Central memory CD8-positive, alpha-beta T cell (primary cell): ENCODE measurements at regions not wholly inside any gene's neighbourhood (a gene's known extent, or its start where the extent isn't known, plus 50 kb on each side); places are given as distances from the start of the nearest gene placed in this dataset.

Experiments
- ATAC-seq: fragments of 150-1000 bp; cut with Tn5 transposase; replicated peaks from 2 replicates; pipeline ENCODE4 v1.10.0; 2022; ENCODE audit warnings: mild to moderate bottlenecking, moderate FRiP score, moderate number of reproducible peaks; ENCODE audit not compliant: poor library complexity, severe bottlenecking; ENCODE audit errors: extremely low read depth
- DNase-seq, 2 donors: peaks; one replicate each; pipeline ENCODE4 v3.0.0; 2021; ENCODE audit warnings: low spot score in 2 of 2
- H3K27ac Mint-ChIP-seq: one replicate; pipeline ENCODE4 v1.8.0; 2022; ENCODE audit warnings: low read depth, mild to moderate bottlenecking, moderate library complexity, mixed read lengths
- H3K27me3 Mint-ChIP-seq: one replicate; pipeline ENCODE4 v1.8.0; 2022; ENCODE audit warnings: mixed read lengths
- H3K36me3 Mint-ChIP-seq: one replicate; pipeline ENCODE4 v1.8.0; 2022; ENCODE audit warnings: mild to moderate bottlenecking, moderate library complexity, mixed read lengths; ENCODE audit not compliant: insufficient read depth
- H3K4me1 Mint-ChIP-seq: one replicate; pipeline ENCODE4 v1.8.0; 2022; ENCODE audit warnings: mixed read lengths
- H3K4me3 Mint-ChIP-seq: one replicate; pipeline ENCODE4 v1.8.0; 2022; ENCODE audit warnings: mild to moderate bottlenecking, moderate library complexity, mixed read lengths
- H3K9me3 Mint-ChIP-seq: one replicate; pipeline ENCODE4 v1.8.0; 2022; ENCODE audit warnings: mixed read lengths

GRCh38 chr6:141729146-141729545 lies 403.6 kb upstream of the GJE1 start:
- no peak overlapping the region for H3K4me3 Mint-ChIP-seq
- no peak overlapping the region for H3K27ac Mint-ChIP-seq
- H3K27me3 Mint-ChIP-seq: no peaks in the 10 kb centered on the region
- H3K36me3 Mint-ChIP-seq: no peaks in the 10 kb centered on the region
- DNase-seq: no peak
- H3K4me1 Mint-ChIP-seq: no peaks in the 10 kb centered on the region
- no peaks in the 10 kb centered on the region for H3K9me3 Mint-ChIP-seq
- ATAC-seq: no peak

GRCh38 chr6:141728330-141728729 lies 404.4 kb upstream of the GJE1 start:
- no peaks in the 10 kb centered on the region for H3K9me3 Mint-ChIP-seq
- DNase-seq (no peak), ATAC-seq (no peak)
- no peaks in the 10 kb centered on the region for H3K27me3 Mint-ChIP-seq
- H3K4me1 Mint-ChIP-seq: no peaks in the 10 kb centered on the region
- no peaks in the 10 kb centered on the region for H3K36me3 Mint-ChIP-seq
- H3K27ac Mint-ChIP-seq: peak overlapping the region; percentile 4
- no peak overlapping the region for H3K4me3 Mint-ChIP-seq

GRCh38 chr6:141726248-141726647 lies 406.5 kb upstream of the GJE1 start:
- no peak overlapping the region for H3K27ac Mint-ChIP-seq
- H3K9me3 Mint-ChIP-seq: no peaks in the 10 kb centered on the region
- DNase-seq: no peak
- no peaks in the 10 kb centered on the region for H3K36me3 Mint-ChIP-seq
- no peaks in the 10 kb centered on the region for H3K4me1 Mint-ChIP-seq
- no peak for ATAC-seq
- H3K27me3 Mint-ChIP-seq: no peaks in the 10 kb centered on the region
- no peak overlapping the region for H3K4me3 Mint-ChIP-seq

- H3K4me1 Mint-ChIP-seq: no peaks in the 10 kb centered on the region
- no peaks in the 10 kb centered on the region for H3K27me3 Mint-ChIP-seq
- H3K9me3 Mint-ChIP-seq: no peaks in the 10 kb centered on the region
- H3K36me3 Mint-ChIP-seq: no peaks in the 10 kb centered on the region
- DNase-seq (no peak), ATAC-seq (no peak)
- no peak overlapping the region for H3K4me3 Mint-ChIP-seq
- H3K27ac Mint-ChIP-seq: no peak overlapping the region
These were observed 408.0 kb upstream of the GJE1 start for GRCh38 chr6:141724731-141725130.

GRCh38 chr6:141719476-141719875 lies 413.2 kb upstream of the GJE1 start:
- no peak for DNase-seq
- H3K36me3 Mint-ChIP-seq: no peaks in the 10 kb centered on the region
- peaks cover 8% of the 10 kb centered on the region for H3K27me3 Mint-ChIP-seq

GRCh38 chr6:141705431-141705830 lies 427.3 kb upstream of the GJE1 start:
- Mint-ChIP-seq H3K27me3 (no peaks in the 10 kb centered on the region), H3K27ac (no peak overlapping the region), H3K9me3 (no peaks in the 10 kb centered on the region), H3K4me3 (no peak overlapping the region), H3K4me1 (no peaks in the 10 kb centered on the region), H3K36me3 (no peaks in the 10 kb centered on the region)
- ATAC-seq (no peak), DNase-seq (no peak)

More at GRCh38 chr6:141719476-141719875, 413.2 kb upstream of the GJE1 start:
- no peak for ATAC-seq
- Mint-ChIP-seq H3K4me3 (no peak overlapping the region), H3K9me3 (no peaks in the 10 kb centered on the region), H3K4me1 (no peaks in the 10 kb centered on the region), H3K27ac (no peak overlapping the region)

GRCh38 chr6:141704151-141704550 lies 428.6 kb upstream of the GJE1 start:
- no peaks in the 10 kb centered on the region for H3K36me3 Mint-ChIP-seq
- no peaks in the 10 kb centered on the region for H3K27me3 Mint-ChIP-seq
- no peaks in the 10 kb centered on the region for H3K9me3 Mint-ChIP-seq
- no peak for DNase-seq
- H3K27ac Mint-ChIP-seq: no peak overlapping the region
- no peak for ATAC-seq
- H3K4me1 Mint-ChIP-seq: no peaks in the 10 kb centered on the region
- no peak overlapping the region for H3K4me3 Mint-ChIP-seq

GRCh38 chr6:141701732-141702131 lies 431.0 kb upstream of the GJE1 start:
- Mint-ChIP-seq H3K9me3 (no peaks in the 10 kb centered on the region), H3K4me3 (no peak overlapping the region), H3K27me3 (no peaks in the 10 kb centered on the region), H3K4me1 (no peaks in the 10 kb centered on the region), H3K27ac (no peak overlapping the region), H3K36me3 (no peaks in the 10 kb centered on the region)
- ATAC-seq: no peak
- no peak for DNase-seq

- no peaks in the 10 kb centered on the region for H3K36me3 Mint-ChIP-seq
- H3K4me1 Mint-ChIP-seq: no peaks in the 10 kb centered on the region
These were observed 431.9 kb upstream of the GJE1 start for GRCh38 chr6:141700819-141701218.

GRCh38 chr6:141688916-141689315 lies 443.8 kb upstream of the GJE1 start:
- no peaks in the 10 kb centered on the region for H3K36me3 Mint-ChIP-seq
- no peak overlapping the region for H3K4me3 Mint-ChIP-seq
- H3K27me3 Mint-ChIP-seq: no peaks in the 10 kb centered on the region
- DNase-seq (no peak), ATAC-seq (no peak)
- H3K9me3 Mint-ChIP-seq: no peaks in the 10 kb centered on the region
- no peak overlapping the region for H3K27ac Mint-ChIP-seq
- H3K4me1 Mint-ChIP-seq: no peaks in the 10 kb centered on the region

More at GRCh38 chr6:141700819-141701218, 431.9 kb upstream of the GJE1 start:
- Mint-ChIP-seq H3K27me3 (no peaks in the 10 kb centered on the region), H3K9me3 (no peaks in the 10 kb centered on the region), H3K27ac (no peak overlapping the region), H3K4me3 (no peak overlapping the region)
- no peak for ATAC-seq
- DNase-seq: no peak

- Mint-ChIP-seq H3K4me1 (no peaks in the 10 kb centered on the region), H3K9me3 (no peaks in the 10 kb centered on the region), H3K4me3 (no peak overlapping the region), H3K27me3 (no peaks in the 10 kb centered on the region), H3K36me3 (no peaks in the 10 kb centered on the region), H3K27ac (no peak overlapping the region)
- DNase-seq (no peak), ATAC-seq (no peak)
These were observed 447.3 kb upstream of the GJE1 start for GRCh38 chr6:141685416-141685815.

GRCh38 chr6:141682391-141682790 lies 450.3 kb upstream of the GJE1 start:
- H3K4me3 Mint-ChIP-seq: no peak overlapping the region
- no peak overlapping the region for H3K27ac Mint-ChIP-seq
- no peak for ATAC-seq
- no peaks in the 10 kb centered on the region for H3K27me3 Mint-ChIP-seq
- H3K4me1 Mint-ChIP-seq: no peaks in the 10 kb centered on the region
- H3K9me3 Mint-ChIP-seq: no peaks in the 10 kb centered on the region
- no peaks in the 10 kb centered on the region for H3K36me3 Mint-ChIP-seq
- DNase-seq: no peak

- Mint-ChIP-seq H3K9me3 (no peaks in the 10 kb centered on the region), H3K4me1 (no peaks in the 10 kb centered on the region), H3K36me3 (no peaks in the 10 kb centered on the region), H3K27ac (no peak overlapping the region), H3K27me3 (peaks cover 12% of the 10 kb centered on the region), H3K4me3 (no peak overlapping the region)
- DNase-seq (no peak), ATAC-seq (no peak)
These were observed 455.0 kb upstream of the GJE1 start for GRCh38 chr6:141677598-141678211.

- Mint-ChIP-seq H3K4me3 (no peak overlapping the region), H3K4me1 (no peaks in the 10 kb centered on the region), H3K27me3 (peaks cover 29% of the 10 kb centered on the region), H3K27ac (no peak overlapping the region), H3K9me3 (no peaks in the 10 kb centered on the region), H3K36me3 (no peaks in the 10 kb centered on the region)
- DNase-seq (no peak), ATAC-seq (no peak)
These were observed 456.8 kb upstream of the GJE1 start for GRCh38 chr6:141675957-141676356.
